Ascending aorta (tissue), 2 donors: ENCODE measurements at regions not wholly inside any gene's neighbourhood (a gene's known extent, or its start where the extent isn't known, plus 50 kb on each side); places are given as distances from the start of the nearest gene placed in this dataset.

ENCODE experiments used
- DNase-seq, 2 donors: peaks; one replicate each; pipeline ENCODE4 v3.0.0-alpha.2; 2019; ENCODE audit warnings: low spot score in 2 of 2
- H3K27ac ChIP-seq, 2 donors: fragments of 200-600 bp; sonication (generic); one replicate each; pipeline ENCODE4 v1.5.1; 2016 to 2017; ENCODE audit warnings: mild to moderate bottlenecking in 1 of 2
- H3K27me3 ChIP-seq: fragments of 200-600 bp; sonication (generic); one replicate; pipeline ENCODE4 v1.5.1; 2017
- H3K36me3 ChIP-seq, 2 donors: fragments of 200-600 bp; sonication (generic); one replicate each; pipeline ENCODE4 v1.5.1; 2016
- H3K4me1 ChIP-seq, 2 donors: fragments of 200-600 bp; sonication (generic); one replicate each; pipeline ENCODE4 v1.5.1; 2016 to 2017; ENCODE audit warnings: mild to moderate bottlenecking in 1 of 2
- H3K4me3 ChIP-seq, 2 donors: fragments of 200-600 bp; sonication (generic); one replicate each; pipeline ENCODE4 v1.5.1; 2016 to 2017; ENCODE audit warnings: mild to moderate bottlenecking in 1 of 2
- H3K9me3 ChIP-seq, 2 donors: fragments of 200-600 bp; sonication (generic); one replicate each; pipeline ENCODE4 v1.5.1; 2016
- CTCF ChIP-seq, 3 experiments: fragments of 200-600 bp in 2 of 3; fragments of 450-650 bp in 1 of 3; sonication (generic) in 2 of 3; IDR thresholded peaks; one replicate each; pipeline ENCODE4 v1.5.1; 2016 to 2019; ENCODE audit warnings: antibody characterized with exemption in 3 of 3, mild to moderate bottlenecking in 1 of 3, moderate library complexity in 1 of 3
- intact Hi-C: fragments of 100-400 bp; cut with DNase I; formaldehyde crosslinking; loops from one replicate; pipeline ENCODE4 v1.15.1; 2023

- DNase-seq: no peak
- TF ChIP-seq CTCF (IDR thresholded peaks at IDR 0.05): no peak
- H3K9me3 ChIP-seq: no peaks in the 10 kb centered on the region
- no peaks in the 10 kb centered on the region for H3K27me3 ChIP-seq
- no peak overlapping the region for H3K27ac ChIP-seq
- intact Hi-C loops: no loop called here
- H3K4me3 ChIP-seq: no peak overlapping the region
- no peaks in the 10 kb centered on the region for H3K4me1 ChIP-seq
- H3K36me3 ChIP-seq: no peaks in the 10 kb centered on the region
Observed at GRCh38 chr11:110785398-110785797, 73.2 kb upstream of the ARHGAP20 start.

- Histone ChIP-seq H3K4me3 (no peak overlapping the region), H3K27me3 (no peaks in the 10 kb centered on the region), H3K36me3 (no peaks in the 10 kb centered on the region), H3K9me3 (peaks cover 5 to 10% of the 10 kb centered on the region in 2 donors), H3K27ac (no peak overlapping the region), H3K4me1 (peaks cover 5 to 7% of the 10 kb centered on the region in 2 donors)
- intact Hi-C loops: no loop called here
- no peak for TF ChIP-seq CTCF (IDR thresholded peaks at IDR 0.05)
- DNase-seq: no peak
Observed at GRCh38 chr11:110782616-110783015, 70.4 kb upstream of the ARHGAP20 start.

- no peak for DNase-seq
- no peak for TF ChIP-seq CTCF (IDR thresholded peaks at IDR 0.05)
- Histone ChIP-seq H3K4me1 (peaks cover 8 to 10% of the 10 kb centered on the region in 2 donors), H3K36me3 (no peaks in the 10 kb centered on the region), H3K4me3 (no peak overlapping the region), H3K9me3 (peaks cover 5 to 10% of the 10 kb centered on the region in 2 donors), H3K27ac (peak overlapping the region; percentile 69 to 72), H3K27me3 (no peaks in the 10 kb centered on the region)
- intact Hi-C loops: loop anchor here (2.0 kb wide), 1 partner anchor 66 kb away; the partner anchor contains the start of gene ARHGAP20
Observed at GRCh38 chr11:110779108-110779507, 66.9 kb upstream of the ARHGAP20 start.

GRCh38 chr11:110778343-110778742 lies 66.1 kb upstream of the ARHGAP20 start:
- Histone ChIP-seq H3K27ac (peak overlapping the region; percentile 69 to 72), H3K36me3 (no peaks in the 10 kb centered on the region), H3K9me3 (peaks cover 5 to 10% of the 10 kb centered on the region in 2 donors), H3K27me3 (no peaks in the 10 kb centered on the region), H3K4me3 (no peak overlapping the region), H3K4me1 (peaks cover 8 to 10% of the 10 kb centered on the region in 2 donors)
- DNase-seq: no peak
- intact Hi-C loops: loop anchor here (2.0 kb wide), 1 partner anchor 66 kb away; the partner anchor contains the start of gene ARHGAP20
- no peak for TF ChIP-seq CTCF (IDR thresholded peaks at IDR 0.05)

- peak overlapping the region; percentile 69 to 72 for H3K27ac ChIP-seq
- H3K36me3 ChIP-seq: no peaks in the 10 kb centered on the region
- no peaks in the 10 kb centered on the region for H3K27me3 ChIP-seq
- TF ChIP-seq CTCF (IDR thresholded peaks at IDR 0.05): no peak
- peak in 1 of 2 donors; percentile 68 for DNase-seq
- no peak overlapping the region for H3K4me3 ChIP-seq
- intact Hi-C loops: loop anchor here (2.0 kb wide), 1 partner anchor 65 kb away; the partner anchor contains the start of gene ARHGAP20
- peaks cover 5 to 10% of the 10 kb centered on the region in 2 donors for H3K9me3 ChIP-seq
- H3K4me1 ChIP-seq: peaks cover 8 to 10% of the 10 kb centered on the region in 2 donors
Observed at GRCh38 chr11:110777775-110778174, 65.5 kb upstream of the ARHGAP20 start.

GRCh38 chr11:110776081-110776480 lies 63.8 kb upstream of the ARHGAP20 start:
- H3K27ac ChIP-seq: no peak overlapping the region
- no peak for TF ChIP-seq CTCF (IDR thresholded peaks at IDR 0.05)
- DNase-seq: no peak
- no peaks in the 10 kb centered on the region for H3K36me3 ChIP-seq
- H3K27me3 ChIP-seq: no peaks in the 10 kb centered on the region
- intact Hi-C loops: no loop called here
- H3K4me1 ChIP-seq: peaks cover 8 to 10% of the 10 kb centered on the region in 2 donors
- H3K4me3 ChIP-seq: no peak overlapping the region
- peaks cover 5 to 10% of the 10 kb centered on the region in 2 donors for H3K9me3 ChIP-seq
